Right renal pelvis (tissue), 4 donors: ENCODE measurements at regions not wholly inside any gene's neighbourhood (a gene's known extent, or its start where the extent isn't known, plus 50 kb on each side); places are given as distances from the start of the nearest gene placed in this dataset.
A peak's percentile ranks its signal among the peaks of the same experiment; 100 is the strongest.
"Not testable (repeated sequence)": the region's sequence is repeated elsewhere in the genome, so short reads cannot be mapped to it uniquely, and the experiment has no call there.

Source experiments
- DNase-seq, 4 donors: peaks; one replicate each; pipeline ENCODE4 v3.0.0-alpha.2; 2013; ENCODE audit warnings: low read depth in 4 of 4, low spot score in 3 of 4, missing footprints in 1 of 4

DNA sequence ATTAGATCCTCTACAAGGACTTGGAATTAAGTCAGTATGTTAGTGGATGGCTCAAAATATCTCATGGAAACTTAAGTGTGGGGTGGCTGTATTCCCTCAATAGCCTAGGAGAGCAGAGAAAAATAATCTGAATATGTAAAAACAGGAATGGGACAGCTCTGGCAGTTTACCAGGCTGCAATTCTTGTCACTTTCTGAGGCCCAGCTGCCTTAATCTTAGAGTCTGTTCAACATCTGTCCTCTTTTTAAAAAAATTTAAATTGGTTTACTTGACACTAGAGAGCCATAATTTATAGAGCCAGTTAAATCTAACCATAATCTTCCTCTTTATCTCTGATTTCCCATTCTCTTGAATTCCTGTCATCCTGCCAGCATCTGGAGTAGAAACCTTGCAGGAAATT, 109.2 kb upstream of the CXCL13 start:
- DNase-seq = no peak

DNA sequence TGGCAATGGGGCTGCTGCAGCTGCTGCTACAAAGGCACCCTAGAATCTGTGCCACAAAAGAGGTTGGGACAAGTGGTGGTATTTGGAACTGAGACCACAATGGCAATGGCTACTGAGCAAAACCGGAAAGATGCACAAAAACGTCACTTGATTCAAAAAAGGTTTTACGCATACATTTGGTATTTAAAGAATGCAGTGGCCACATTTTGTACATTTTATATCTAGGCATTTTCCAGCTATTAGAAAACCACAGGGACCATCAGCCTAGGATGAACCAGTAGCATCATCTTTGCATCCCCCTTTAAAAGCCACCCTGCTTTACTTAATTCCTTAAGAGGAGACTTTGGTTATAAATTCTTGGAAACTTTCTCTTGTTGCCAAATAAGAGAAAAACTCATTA, 104.8 kb upstream of the CXCL13 start:
- no peak for DNase-seq

DNA sequence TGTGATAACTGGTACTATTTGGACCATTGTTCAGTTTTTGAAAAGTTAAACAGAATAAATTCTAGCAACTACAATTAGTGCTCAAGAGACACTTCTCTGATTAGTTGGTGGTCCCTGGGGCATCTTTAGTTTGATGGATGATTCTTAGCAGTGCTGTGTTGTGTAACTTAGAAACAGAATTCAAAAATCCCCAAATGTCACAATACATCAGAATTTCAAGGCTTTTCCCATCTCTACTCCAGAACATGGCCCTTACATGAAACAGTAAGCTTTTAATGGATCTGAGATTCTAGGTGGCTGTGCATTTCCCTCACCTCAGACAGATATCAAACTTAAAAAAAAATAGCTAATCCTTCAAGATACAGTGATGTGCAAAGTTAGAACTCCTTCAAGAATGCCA, 104.4 kb upstream of the CXCL13 start:
- DNase-seq = no peak

- DNase-seq = no peak
These were observed 103.8 kb upstream of the CXCL13 start for GRCh38 chr4:77501851-77502250.

DNA sequence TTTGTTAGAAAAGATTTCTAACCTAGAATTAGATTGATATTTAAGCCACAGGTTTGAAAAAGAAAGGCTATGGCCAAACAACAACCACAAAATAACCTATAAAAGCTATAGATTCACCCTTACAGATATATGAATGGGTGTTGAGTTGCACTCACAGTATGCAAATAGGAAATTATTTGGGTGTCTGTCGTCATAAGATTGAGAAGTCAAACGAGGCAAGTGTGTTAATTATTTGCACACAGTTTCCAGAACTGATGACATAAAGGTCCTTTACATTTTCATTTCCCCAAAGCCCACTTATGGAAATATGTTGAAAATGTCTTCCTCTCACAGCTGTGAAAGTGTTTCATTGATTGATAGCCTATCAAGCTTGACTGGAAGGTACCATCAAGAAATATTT, 101.2 kb upstream of the CXCL13 start:
- DNase-seq = no peak

DNA sequence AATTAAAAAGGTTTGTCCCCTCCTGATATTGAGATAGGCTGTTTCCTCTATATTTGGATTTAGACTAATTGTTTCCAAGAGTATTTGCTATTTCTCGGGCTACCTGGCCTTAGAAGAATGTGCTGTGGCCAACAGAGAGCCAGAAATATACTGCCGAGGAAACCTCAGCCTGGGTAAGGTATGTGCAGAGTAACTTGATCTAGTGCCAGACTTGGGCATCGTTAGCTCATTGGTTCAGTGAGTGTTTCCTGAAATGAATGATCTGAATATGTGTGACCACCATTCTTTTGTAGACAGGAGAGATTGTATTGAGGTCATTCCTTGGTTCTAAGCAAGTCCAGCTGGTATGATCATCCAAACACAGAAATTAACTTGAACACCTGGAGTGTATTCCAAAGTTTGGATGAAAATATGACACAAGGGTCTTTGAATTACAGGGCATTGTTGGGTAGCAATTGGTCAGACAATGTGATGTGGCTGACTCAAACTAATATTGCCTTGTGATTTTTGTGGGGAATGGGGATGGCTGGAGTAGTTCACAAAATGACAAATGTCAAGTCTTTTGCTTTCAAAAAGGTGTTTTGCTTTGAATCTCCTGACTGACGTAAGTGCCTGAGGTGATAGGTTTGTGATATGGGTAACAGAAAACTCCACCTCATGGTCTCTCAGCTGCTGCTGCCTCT, 100.2 kb upstream of the CXCL13 start:
- no peak for DNase-seq

DNA sequence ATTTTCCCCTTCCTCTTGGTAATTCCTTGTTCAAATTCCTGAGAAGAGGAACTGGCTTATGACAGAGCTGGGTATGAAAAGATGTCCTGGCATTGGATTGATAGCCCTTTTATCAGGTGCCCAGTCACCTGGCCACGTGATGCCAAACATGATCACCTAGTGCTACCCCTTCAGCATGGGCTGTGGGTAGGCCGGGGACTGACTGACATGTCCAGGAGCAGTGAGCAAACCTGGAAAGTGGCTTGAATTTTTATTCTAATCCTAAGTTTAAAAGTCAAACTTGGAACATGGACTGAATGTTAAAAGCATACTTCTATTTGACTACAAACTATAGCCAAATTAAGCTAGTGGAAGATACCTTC, 99.7 kb upstream of the CXCL13 start:
- DNase-seq = no peak

DNA sequence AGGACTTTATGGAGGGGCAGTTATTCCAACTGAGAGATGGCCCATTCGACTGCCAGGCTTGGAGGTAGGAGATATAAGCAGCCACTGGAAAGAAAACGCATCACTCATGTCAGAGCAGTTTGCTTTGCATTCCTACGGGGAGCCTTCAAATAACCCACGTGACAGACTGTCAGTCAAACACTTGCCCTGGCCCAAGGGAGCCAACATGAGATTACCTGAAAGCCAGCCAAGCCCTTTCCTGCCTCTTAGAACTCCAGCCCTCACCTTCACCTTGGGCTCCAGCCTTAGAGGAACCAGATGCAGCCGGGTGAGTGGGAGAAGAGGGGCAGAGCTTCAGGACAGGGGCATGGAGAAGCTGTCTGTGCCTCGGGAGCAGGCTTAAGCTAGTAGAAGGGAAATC, 95.3 kb upstream of the CXCL13 start:
- DNase-seq = no peak

GRCh38 chr4:77525538-77525937, 80.1 kb upstream of the CXCL13 start:
- DNase-seq = no peak

DNA sequence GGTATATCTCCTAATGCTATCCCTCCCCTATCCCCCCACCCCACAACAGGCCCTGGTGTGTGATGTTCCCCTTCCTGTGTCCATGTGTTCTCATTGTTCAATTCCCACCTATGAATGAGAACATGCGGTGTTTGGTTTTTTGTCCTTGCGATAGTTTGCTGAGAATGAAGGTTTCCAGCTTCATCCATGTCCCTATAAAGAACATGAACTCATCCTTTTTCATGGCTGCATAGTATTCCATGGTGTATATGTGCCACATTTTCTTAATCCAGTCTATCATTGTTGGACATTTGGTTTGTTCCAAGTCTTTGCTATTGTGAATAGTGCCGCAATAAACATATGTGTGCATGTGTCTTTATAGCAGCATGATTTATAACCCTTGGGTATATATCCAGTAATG, 77.7 kb upstream of the CXCL13 start:
- not testable (repeated sequence) for DNase-seq

DNA sequence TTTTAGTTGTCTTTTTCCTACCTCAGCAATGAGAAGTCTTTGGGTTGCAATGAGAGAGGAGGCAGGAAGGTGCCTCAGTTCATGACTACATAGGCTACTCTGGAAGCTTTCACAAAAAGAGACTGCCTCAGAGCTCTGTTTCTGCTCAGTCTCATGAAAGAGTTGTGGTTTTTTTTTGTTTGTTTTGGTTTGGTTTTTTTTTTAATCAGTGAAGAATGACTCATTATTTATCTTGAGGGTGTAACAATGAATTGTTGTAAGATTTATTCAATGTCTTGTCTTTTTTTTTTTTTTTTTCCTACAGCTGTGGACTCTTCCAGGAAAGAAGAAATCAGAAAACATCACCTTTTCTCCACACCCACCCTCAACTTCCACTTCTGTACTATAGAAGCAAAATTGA, 67.5 kb upstream of the CXCL13 start:
- no peak for DNase-seq

GRCh38 chr4:77538574-77539157, 67.0 kb upstream of the CXCL13 start:
- DNase-seq = peak in 1 of 4 donors; percentile 1
